ENCODE measurements at regions not wholly inside any gene's neighbourhood (a gene's known extent, or its start where the extent isn't known, plus 50 kb on each side); places are given as distances from the start of the nearest gene placed in this dataset.

DNA sequence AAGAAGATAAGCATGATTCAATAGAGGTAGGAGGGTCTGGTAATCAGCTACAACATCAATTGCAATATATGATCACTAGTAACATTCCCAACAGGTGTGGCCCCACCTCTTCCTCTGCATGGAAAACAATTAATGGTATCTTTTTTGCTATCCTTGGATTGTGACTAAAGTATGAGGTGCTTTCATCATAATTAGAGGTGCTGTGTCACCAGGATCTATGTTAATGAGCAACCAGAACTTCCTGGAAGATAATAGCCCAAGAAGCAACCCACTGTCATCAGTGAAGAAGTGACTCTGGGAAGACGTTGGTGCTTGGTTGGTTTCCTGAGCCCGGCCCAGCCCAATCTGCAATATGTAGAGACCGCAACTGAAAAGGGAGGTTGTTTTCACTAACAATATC is 167.2 kb downstream of the SETD4 start:
- no peak for DNase-seq

- DNase-seq, result no peak
Measured at GRCh38 chr21:35886887-35887286, 173.4 kb downstream of the SETD4 start.

DNA sequence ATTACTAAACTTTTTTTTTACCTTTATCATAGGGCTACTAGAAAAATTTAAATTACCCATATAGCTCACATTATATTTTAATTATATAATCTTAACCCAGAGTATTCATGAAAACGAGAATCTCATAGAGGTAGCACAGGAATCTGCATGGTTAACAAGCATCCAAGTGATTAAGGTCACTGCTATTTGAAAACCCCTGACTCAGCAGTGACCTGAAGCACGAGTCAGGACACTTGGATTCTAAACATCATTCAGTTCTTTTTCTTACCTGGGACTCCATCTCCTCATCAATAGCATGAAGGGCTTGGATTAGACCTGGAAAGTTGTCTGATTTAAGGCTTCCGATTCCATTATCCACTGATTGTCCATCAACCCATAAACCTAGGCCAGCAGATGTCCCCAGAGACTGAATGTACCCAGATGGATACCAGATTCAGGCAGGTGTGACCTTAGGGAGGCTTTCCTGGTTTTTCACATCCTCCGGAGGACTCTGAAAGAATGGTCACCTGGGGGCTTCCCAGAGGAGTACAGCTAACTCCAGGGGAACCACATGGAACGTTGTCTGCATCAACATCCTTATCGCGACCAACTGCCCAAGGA is 174.3 kb downstream of the SETD4 start:
- no peak for DNase-seq

- DNase-seq, result no peak
Measured at GRCh38 chr21:35882791-35883240, 177.5 kb downstream of the SETD4 start.

GRCh38 chr21:35873441-35873840 is 186.9 kb downstream of the SETD4 start:
- no peak for DNase-seq

DNA sequence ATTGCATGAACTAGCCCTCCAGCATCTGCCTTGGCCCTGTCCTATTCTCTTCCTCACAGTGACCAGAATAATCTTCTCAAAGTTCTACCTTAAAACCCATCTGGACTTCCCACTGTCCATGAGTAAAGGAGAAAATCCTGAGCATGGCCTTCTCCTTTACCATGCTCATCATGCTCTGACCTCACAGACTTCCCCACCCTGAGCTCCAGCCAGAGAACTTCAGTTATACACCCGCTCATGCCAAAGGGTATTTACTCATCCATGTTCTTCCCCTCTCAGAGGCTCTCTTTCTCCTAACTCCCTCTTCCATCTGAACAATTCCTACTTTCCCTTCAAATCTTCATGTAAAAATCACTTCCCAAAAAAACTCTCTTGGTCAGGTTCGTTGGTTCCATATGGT is 188.4 kb downstream of the SETD4 start:
- DNase-seq, result no peak

GRCh38 chr21:35868869-35869223 is 191.5 kb downstream of the SETD4 start:
- no peak for DNase-seq

DNA sequence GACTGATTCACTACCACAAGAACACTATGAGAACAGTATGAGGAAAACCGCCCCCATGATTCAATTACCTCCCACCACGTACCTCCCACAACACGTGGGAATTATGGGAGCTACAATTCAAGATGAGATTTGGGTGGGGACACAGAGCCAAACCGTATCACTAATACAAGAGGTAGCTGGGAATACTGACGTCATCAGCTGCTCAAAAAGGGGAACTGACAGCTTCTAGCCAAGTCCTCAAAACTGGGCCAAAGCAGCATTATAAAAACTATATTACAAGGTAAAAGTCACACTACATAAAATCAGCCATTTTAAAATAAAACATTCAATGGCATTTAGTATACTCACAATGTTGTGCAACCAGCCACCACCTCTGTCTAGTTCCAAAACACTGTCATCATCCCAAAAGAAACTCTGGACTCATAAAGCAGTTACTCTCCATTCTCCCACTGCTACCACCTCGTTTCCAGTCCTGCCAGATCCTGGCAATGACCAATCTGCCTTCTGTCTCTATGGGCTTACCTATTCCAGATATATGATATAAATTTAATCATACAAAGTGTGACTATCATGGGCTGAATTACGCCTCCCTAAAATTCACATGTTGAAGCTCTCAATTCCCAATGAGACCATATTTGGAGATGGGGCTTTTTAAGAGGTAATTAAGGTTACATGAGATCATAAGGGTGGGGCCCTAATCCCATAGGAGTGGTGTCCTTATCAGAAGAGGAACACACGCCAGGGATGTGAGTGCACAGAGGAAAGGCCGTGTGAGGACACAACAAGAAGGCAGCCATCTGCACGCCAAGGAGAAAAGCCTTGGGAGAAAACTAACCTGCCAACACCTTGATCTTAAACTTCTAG is 192.1 kb downstream of the SETD4 start:
- DNase-seq, result no peak

- DNase-seq, result no peak
Measured at GRCh38 chr21:35864039-35864438, 196.3 kb downstream of the SETD4 start.

GRCh38 chr21:35862969-35863368 is 197.4 kb downstream of the SETD4 start:
- DNase-seq, result no peak

DNA sequence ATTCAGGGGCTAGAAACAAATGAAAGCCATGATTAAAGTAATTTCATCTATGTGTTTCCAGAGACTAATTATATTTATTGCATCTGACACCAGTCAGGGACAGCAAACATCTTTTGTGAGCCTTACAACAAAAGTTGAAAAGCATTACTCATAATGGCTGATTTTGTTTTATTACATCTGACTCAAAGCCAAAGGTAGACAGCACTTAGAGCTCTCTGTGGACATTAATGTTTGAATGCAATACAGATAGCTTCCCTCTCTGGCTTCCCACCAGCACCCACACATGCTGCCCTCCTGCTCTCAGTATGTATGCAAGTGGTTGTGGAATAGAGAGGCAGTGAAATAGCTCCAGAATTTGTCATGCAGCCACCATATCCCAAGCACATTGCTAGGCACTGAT is 198.7 kb downstream of the SETD4 start:
- no peak for DNase-seq

DNA sequence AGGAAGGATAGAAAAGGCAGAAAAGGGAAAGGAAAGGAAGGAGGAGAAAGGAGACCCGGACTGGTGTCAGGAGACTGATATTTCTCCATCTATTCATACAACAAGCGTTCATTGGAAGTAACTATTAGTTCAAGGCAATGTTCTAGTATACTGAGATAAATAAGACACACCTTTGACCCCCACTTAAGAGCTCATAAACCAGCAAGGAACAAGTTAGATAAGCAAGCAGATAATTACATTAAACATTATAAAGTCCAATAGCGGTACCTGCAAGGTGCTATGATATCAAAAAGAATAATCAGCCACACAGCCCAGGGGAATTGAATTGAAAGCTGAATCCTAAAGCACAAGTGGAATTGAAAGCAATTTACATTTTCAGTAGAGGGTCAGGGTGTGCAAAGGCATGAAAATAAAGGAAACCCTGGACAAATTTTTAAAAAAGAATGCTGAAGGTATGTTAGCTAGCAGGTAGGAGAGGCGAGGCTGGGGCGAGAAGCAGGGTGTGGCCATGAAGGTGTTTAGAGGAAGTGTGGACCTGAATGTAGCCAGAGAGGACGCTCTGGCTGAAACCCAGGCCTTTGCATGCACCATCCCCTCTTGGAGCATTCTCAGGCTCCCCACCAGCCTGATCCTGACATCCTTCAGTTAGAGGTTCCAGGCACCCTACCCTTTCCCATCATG is 200.0 kb downstream of the SETD4 start:
- no peak for DNase-seq

- DNase-seq, result no peak
Measured at GRCh38 chr21:35859677-35860076, 200.6 kb downstream of the SETD4 start.

DNA sequence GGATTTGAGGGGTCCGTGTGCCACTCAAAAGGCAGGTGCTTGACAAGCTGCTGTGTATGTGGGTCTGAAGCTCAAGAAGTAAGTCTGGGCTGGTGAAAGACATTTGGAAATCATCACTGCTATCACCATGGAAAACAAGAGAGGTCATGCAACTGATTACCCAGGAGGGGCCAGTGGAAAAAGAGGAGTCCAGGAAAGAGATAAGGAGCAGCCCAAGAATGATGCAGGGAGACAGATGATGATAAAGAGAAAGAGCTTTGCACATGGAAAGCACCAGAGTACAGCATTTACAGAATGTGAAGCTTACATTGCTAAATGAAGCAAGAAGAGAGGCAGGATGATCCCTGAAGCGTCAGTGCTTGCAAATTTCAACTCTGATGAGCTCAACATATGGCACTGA is 203.2 kb downstream of the SETD4 start:
- no peak for DNase-seq

DNA sequence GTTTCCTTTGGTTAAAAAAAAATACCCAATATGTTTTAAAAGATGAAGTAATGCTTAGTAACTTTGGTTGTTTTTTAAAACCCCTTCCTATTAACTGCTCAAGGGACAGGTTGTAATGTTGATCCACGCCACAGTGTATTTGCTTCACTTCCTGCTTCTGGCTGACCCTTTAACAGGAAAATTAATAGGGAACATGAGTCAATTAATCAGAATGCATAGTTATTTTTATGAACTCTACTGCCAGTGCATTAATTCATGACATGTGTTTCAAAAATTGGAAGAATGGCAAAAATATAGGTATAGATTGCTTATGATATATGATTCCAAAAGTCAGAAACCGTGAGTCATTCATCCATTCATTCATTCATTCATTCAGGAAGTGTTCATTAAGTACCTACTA is 204.8 kb downstream of the SETD4 start:
- DNase-seq, result no peak

GRCh38 chr21:35854281-35854680 is 206.0 kb downstream of the SETD4 start:
- no peak for DNase-seq

GRCh38 chr21:35853321-35854239 is 206.7 kb downstream of the SETD4 start:
- DNase-seq, result no peak

- DNase-seq, result no peak
Measured at GRCh38 chr21:35852820-35853219, 207.5 kb downstream of the SETD4 start.

DNA sequence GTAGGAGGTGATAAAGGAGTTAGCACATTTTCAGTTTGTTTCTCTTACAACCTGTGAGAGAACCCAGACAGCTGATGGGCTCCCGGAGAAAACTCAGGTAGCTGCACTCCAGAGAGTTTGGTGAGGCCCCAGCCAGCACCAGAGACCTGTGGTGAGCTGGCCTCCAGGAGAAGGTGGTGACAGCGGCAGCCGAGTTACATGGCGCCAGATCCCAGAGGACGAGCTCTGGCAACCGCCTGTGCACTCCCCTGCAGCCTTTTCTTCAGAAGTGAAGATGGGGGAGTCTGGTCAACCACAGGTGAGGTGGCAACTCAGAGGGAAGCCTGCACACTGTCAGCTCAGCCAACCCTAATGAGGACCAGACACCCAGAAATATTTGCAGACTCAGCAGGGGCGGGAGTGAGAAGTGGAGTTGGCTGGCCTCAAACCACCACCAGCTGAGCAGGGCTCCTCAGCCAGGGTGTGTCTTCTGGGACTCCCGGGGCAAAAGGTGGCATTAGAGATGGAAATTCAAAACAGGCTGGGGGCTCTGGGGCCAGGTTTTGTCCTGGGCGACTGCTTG is 209.7 kb downstream of the SETD4 start:
- no peak for DNase-seq

- DNase-seq, result no peak
Measured at GRCh38 chr21:35850029-35850428, 210.3 kb downstream of the SETD4 start.

- DNase-seq, result no peak
Measured at GRCh38 chr21:35849144-35849543, 211.2 kb downstream of the SETD4 start.

DNA sequence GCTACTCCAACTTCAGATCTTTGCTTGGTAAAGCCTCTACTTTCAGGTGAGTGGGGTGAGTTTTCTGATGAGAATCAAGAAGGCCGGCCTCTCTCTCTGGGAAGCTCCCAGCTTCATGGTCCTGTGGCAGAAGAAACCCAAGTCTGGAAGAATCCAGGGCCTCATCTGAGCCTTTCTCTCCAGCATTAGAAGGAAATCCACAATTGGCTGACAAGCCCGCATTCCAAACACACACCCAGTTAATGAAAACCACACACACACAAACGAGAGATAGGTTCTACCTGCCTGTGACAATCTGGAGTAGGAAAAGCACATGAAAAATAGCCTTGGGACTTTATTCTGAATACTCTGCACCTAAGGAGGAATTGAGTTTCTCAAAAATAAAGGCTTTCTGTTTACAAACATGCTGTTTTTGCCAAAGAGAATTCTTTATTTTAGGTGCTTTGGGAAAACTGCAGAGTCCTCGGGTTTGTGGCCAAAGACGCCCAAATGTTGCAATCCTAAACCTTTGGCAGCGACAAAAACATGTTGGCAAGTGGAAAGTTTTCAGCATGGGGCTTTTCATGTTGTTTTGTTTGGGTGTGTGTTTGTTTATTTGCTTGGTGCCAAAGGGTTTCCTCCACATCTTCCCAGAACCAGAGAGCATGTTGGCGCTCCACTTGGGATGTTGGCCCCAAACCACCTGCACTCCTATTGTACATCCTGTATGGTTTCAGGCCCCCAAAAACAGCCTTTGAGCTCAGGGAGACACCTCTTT is 216.2 kb downstream of the SETD4 start:
- DNase-seq, result no peak

All from kidney glomerular epithelial cell (primary cell).